ENCODE measurements at regions not wholly inside any gene's neighbourhood (a gene's known extent, or its start where the extent isn't known, plus 50 kb on each side); places are given as distances from the start of the nearest gene placed in this dataset.

- TF ChIP-seq CTCF (IDR thresholded peaks at IDR 0.05; ENCODE audit: poor library complexity) (no peak), EZH2 (IDR thresholded peaks at IDR 0.05; ENCODE audit: borderline replicate concordance) (no peak), EZH2phosphoT487 (IDR thresholded peaks at IDR 0.05; ENCODE audit: low read depth, severe bottlenecking, unreplicated experiment) (no peak)
Measured at GRCh38 chr16:20136446-20136968, 62.8 kb upstream of the GPR139 start.

All from hepatocyte (in vitro differentiated cells).